ENCODE measurements at regions not wholly inside any gene's neighbourhood (a gene's known extent, or its start where the extent isn't known, plus 50 kb on each side); places are given as distances from the start of the nearest gene placed in this dataset.

DNA sequence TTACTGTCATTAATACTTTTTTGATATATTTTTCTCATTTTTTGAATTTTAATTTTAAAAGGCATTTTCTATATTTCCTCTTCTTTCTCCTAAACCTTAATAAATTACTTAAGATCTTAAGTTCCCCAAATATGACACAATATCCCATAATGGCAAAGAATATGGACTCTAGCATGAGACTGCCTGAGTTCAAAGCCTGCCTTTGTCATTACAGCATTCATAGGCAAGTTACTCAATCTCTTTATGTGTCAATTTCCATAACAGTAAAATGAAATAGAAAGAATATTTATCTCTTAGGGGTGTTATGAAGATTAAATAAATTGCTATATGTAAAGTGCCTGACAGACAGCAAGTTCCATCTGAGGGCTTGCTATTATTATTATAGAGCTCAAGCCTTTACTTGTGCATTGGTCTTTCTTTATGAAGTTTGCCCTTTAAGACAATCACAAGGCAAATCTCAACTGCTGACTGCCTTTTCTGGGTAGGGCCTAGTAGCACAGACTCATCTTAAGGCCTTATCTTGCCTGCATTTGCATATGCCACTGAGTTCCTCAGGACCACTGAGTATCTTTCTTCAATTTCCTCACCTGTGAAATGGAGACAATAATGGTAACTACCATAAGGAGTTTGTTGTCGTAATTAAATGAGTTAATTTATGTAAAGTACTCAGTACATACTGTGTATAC, 231.0 kb downstream of the NRIP1 start:
- Histone ChIP-seq H3K4me3 (no peak overlapping the region), H3K27me3 (no peaks in the 10 kb centered on the region), H3K36me3 (no peaks in the 10 kb centered on the region), H3K27ac (no peak overlapping the region), H3K4me1 (no peaks in the 10 kb centered on the region), H3K9me3 (no peaks in the 10 kb centered on the region)
- DNase-seq (ENCODE audit: low spot score), result no peak
- TF ChIP-seq, protein P1, sequence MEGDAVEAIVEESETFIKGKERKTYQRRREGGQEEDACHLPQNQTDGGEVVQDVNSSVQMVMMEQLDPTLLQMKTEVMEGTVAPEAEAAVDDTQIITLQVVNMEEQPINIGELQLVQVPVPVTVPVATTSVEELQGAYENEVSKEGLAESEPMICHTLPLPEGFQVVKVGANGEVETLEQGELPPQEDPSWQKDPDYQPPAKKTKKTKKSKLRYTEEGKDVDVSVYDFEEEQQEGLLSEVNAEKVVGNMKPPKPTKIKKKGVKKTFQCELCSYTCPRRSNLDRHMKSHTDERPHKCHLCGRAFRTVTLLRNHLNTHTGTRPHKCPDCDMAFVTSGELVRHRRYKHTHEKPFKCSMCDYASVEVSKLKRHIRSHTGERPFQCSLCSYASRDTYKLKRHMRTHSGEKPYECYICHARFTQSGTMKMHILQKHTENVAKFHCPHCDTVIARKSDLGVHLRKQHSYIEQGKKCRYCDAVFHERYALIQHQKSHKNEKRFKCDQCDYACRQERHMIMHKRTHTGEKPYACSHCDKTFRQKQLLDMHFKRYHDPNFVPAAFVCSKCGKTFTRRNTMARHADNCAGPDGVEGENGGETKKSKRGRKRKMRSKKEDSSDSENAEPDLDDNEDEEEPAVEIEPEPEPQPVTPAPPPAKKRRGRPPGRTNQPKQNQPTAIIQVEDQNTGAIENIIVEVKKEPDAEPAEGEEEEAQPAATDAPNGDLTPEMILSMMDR (IDR thresholded peaks at IDR 0.05), result no peak

DNA sequence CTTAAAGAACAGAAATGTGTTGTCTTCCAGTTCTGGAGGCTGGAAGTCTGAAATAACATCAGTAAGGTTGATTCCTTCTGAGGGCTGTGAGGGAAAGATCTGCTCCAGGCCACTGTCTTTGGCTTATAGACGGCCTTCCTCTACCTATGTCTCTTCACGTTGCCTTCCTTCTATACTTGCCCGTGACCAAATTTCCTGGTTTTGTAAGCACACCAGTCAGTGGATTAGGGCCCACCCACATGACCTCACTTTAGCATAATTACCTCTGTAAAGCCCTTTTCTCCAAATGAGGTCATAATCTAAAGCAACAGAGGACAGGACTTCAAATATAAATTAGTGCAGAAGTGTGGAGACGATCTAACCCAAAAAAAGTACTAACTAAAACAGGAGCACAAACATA, 231.6 kb downstream of the NRIP1 start:
- DNase-seq (ENCODE audit: low spot score), result no peak
- Histone ChIP-seq H3K4me3 (no peak overlapping the region), H3K27ac (no peak overlapping the region), H3K36me3 (no peaks in the 10 kb centered on the region), H3K9me3 (no peaks in the 10 kb centered on the region), H3K27me3 (no peaks in the 10 kb centered on the region), H3K4me1 (no peaks in the 10 kb centered on the region)
- TF ChIP-seq, protein P1 (IDR thresholded peaks at IDR 0.05), result no peak

- H3K4me3 ChIP-seq, result no peak overlapping the region
- H3K9me3 ChIP-seq, result no peaks in the 10 kb centered on the region
- H3K36me3 ChIP-seq, result no peaks in the 10 kb centered on the region
- TF ChIP-seq, protein P1 (IDR thresholded peaks at IDR 0.05), result no peak
- no peak for DNase-seq (ENCODE audit: low spot score)
- H3K27ac ChIP-seq, result no peak overlapping the region
- H3K4me1 ChIP-seq, result no peaks in the 10 kb centered on the region
- H3K27me3 ChIP-seq, result no peaks in the 10 kb centered on the region
These were observed 234.5 kb downstream of the NRIP1 start for GRCh38 chr21:14830307-14830706.

DNA sequence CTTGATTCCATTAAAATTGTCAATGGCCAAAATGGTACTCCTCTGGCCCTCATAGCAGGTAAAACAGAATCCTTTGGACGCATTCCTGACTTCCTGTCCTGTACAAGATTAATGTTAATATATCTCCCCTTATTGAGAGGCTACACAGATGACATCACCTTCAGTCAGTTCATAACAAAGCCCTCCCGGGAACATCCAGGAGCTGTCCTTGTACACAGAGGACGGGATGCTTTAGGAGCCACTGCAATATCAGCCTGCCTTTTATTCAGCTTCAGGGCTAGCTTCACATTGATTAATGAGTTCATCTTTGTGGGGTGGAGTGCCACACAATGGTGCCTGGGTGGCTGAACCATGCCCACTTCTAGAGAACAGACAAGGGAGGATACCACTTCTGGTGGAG, 235.1 kb downstream of the NRIP1 start:
- H3K4me1 ChIP-seq, result no peaks in the 10 kb centered on the region
- no peaks in the 10 kb centered on the region for H3K27me3 ChIP-seq
- no peaks in the 10 kb centered on the region for H3K36me3 ChIP-seq
- DNase-seq (ENCODE audit: low spot score), result no peak
- TF ChIP-seq, protein P1 (IDR thresholded peaks at IDR 0.05), result no peak
- no peaks in the 10 kb centered on the region for H3K9me3 ChIP-seq
- H3K4me3 ChIP-seq, result no peak overlapping the region
- no peak overlapping the region for H3K27ac ChIP-seq

DNA sequence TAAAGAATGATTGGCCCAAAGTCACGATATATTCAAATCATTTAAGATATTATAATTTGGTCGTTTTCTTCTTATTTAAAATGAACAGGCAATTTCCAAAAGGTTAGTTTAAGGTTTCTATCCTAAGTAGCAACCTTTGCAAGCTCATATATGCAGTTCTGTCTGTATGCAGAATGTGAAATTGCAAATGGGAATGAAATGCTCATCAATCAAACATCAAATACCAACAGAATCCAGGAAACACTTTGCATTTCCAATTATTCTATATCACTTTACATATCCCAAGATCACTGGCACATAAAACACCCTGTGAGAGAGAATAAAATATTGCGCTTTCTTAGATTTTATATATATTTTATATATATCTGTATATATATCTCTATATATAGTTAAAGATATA, 237.3 kb downstream of the NRIP1 start:
- DNase-seq (ENCODE audit: low spot score), result no peak

More for the DNA sequence above, 237.3 kb downstream of the NRIP1 start:
- Histone ChIP-seq H3K27ac (no peak overlapping the region), H3K36me3 (no peaks in the 10 kb centered on the region), H3K27me3 (no peaks in the 10 kb centered on the region), H3K9me3 (no peaks in the 10 kb centered on the region), H3K4me3 (no peak overlapping the region), H3K4me1 (no peaks in the 10 kb centered on the region)
- TF ChIP-seq, protein P1 (IDR thresholded peaks at IDR 0.05), result no peak
